GM12878 (cell line): ENCODE measurements at regions not wholly inside any gene's neighbourhood (a gene's known extent, or its start where the extent isn't known, plus 50 kb on each side); places are given as distances from the start of the nearest gene placed in this dataset.

Experiments used
- ATAC-seq: fragments of 200-7000 bp; cut with Tn5 transposase; 3 replicates; pipeline ENCODE4 v1.9.1; 2020; ENCODE audit warnings: mild to moderate bottlenecking, moderate library complexity
- BruUV-seq: library from RNA; stranded (reverse); fragments of 400-500 nt; replicated peaks from 2 replicates; lab custom pipeline; 2021; lab: Mats Ljungman, UMichigan
- CTCF ChIA-PET: fragments of 300-600 bp; sonication (Branson Sonifier 250); formaldehyde crosslinking; extraction: SDS; loops from one replicate; lab custom pipeline; 2021; ENCODE audit warnings: inconsistent platforms; lab: Yijun Ruan, JAX
- POLR2A ChIA-PET: fragments of 350-600 bp; formaldehyde crosslinking; extraction: SDS; loops from one replicate; lab custom pipeline; 2021; ENCODE audit warnings: inconsistent platforms; lab: Charles Lee
- RAD21 ChIA-PET: fragments of 300-600 bp; sonication (Branson Sonifier 250); formaldehyde crosslinking; loops from one replicate; lab custom pipeline; 2023; ENCODE audit warnings: antibody characterized with exemption; ENCODE audit not compliant: unreplicated experiment; lab: Charles Lee
- SMC1A ChIA-PET: fragments of 300-600 bp; sonication (Branson Sonifier 250); formaldehyde crosslinking; loops from one replicate; lab custom pipeline; 2023; ENCODE audit not compliant: unreplicated experiment, uncharacterized antibody; lab: Charles Lee
- DNase-seq: peaks from one replicate; pipeline ENCODE4 v3.0.0-alpha.2; 2011; ENCODE audit warnings: low read depth, low spot score
- FAIRE-seq: peaks from 3 replicates; lab custom pipeline; 2011; peaks lifted over from hg19 to GRCh38; lab: Jason Lieb, UNC
- H2AFZ ChIP-seq: 2 replicates; pipeline ENCODE4 v1.6.0; 2011; ENCODE audit warnings: low read depth, low read length, control low read depth; ENCODE audit not compliant: control insufficient read depth
- H3K27ac ChIP-seq: 2 replicates; pipeline ENCODE4 v1.5.1; 2011; ENCODE audit warnings: control low read depth; ENCODE audit not compliant: control insufficient read depth, insufficient read depth
- H3K27me3 ChIP-seq, 2 experiments: replicated peaks in 1 of 2; 2 replicates each; pipeline versions ENCODE4 v1.6.0 to v1.6.1; 2011; ENCODE audit warnings: low read length in 1 of 2; ENCODE audit not compliant: control insufficient read depth in 2 of 2, insufficient read depth in 2 of 2
- H3K36me3 ChIP-seq, 2 experiments: 2 replicates each; pipeline ENCODE4 v1.5.1; 2011; ENCODE audit warnings: low read length in 1 of 2; ENCODE audit not compliant: control insufficient read depth in 2 of 2, insufficient read depth in 2 of 2
- H3K4me1 ChIP-seq: 2 replicates; pipeline ENCODE4 v1.6.1; 2011; ENCODE audit warnings: mild to moderate bottlenecking, low read length, moderate library complexity, mixed read lengths; ENCODE audit not compliant: control insufficient read depth, insufficient read depth
- H3K4me2 ChIP-seq: 2 replicates; pipeline ENCODE4 v1.6.0; 2011; ENCODE audit warnings: control low read depth; ENCODE audit not compliant: control insufficient read depth, insufficient read depth
- H3K4me3 ChIP-seq: fragments of 200-600 bp; sonication (generic); 2 replicates; pipeline ENCODE4 v1.5.1; 2016
- H3K79me2 ChIP-seq: 2 replicates; pipeline ENCODE4 v1.6.0; 2011; ENCODE audit warnings: low read length; ENCODE audit not compliant: control insufficient read depth, insufficient read depth
- H3K9ac ChIP-seq: 2 replicates; pipeline ENCODE4 v1.8.0; 2011; ENCODE audit warnings: low read length, control low read depth, mixed read lengths; ENCODE audit not compliant: control insufficient read depth, insufficient read depth
- H3K9me3 ChIP-seq: replicated peaks from 3 replicates; pipeline ENCODE4 v1.5.1; 2011; ENCODE audit warnings: mild to moderate bottlenecking, low read length; ENCODE audit not compliant: control insufficient read depth, insufficient read depth
- H4K20me1 ChIP-seq: 2 replicates; pipeline ENCODE4 v1.6.0; 2011; ENCODE audit not compliant: control insufficient read depth, insufficient read depth
- CREB1 ChIP-seq: IDR thresholded peaks from 2 replicates; pipeline ENCODE4 v1.6.1; 2012; ENCODE audit warnings: low read depth, mild to moderate bottlenecking, inconsistent platforms
- EED ChIP-seq: sonication (generic); IDR thresholded peaks from 2 replicates; pipeline ENCODE4 v1.6.1; 2016; ENCODE audit warnings: antibody characterized with exemption, low read depth
- ETV6 ChIP-seq, 2 experiments: fragments of 450-650 bp in 1 of 2; IDR thresholded peaks in 1 of 2; conservative IDR thresholded peaks in 1 of 2; 2 replicates each; pipeline ENCODE4 v1.6.1; 2014; ENCODE audit warnings: antibody characterized with exemption in 1 of 2, borderline replicate concordance in 1 of 2, low read depth in 1 of 2, mild to moderate bottlenecking in 1 of 2, moderate library complexity in 1 of 2
- NFIC ChIP-seq: IDR thresholded peaks from 2 replicates; pipeline ENCODE4 v1.6.1; 2012; ENCODE audit warnings: low read depth, mild to moderate bottlenecking, inconsistent platforms, low read length, moderate library complexity
- POLR2A ChIP-seq: IDR thresholded peaks from 2 replicates; pipeline ENCODE4 v1.6.1; 2011; ENCODE audit warnings: low read depth, mild to moderate bottlenecking, low read length
- RFX5 ChIP-seq: IDR thresholded peaks from 2 replicates; pipeline ENCODE4 v1.6.1; 2011; ENCODE audit warnings: low read depth, low read length, improper control_type of control experiment
- RUNX3 ChIP-seq: IDR thresholded peaks from 2 replicates; pipeline ENCODE4 v1.6.1; 2012; ENCODE audit warnings: low read length, inconsistent platforms
- SREBF2 ChIP-seq: IDR thresholded peaks from 2 replicates; pipeline ENCODE4 v1.6.1; 2012; ENCODE audit warnings: mild to moderate bottlenecking, low read length
- ZNF217 ChIP-seq: fragments of 450-650 bp; IDR thresholded peaks from 2 replicates; pipeline ENCODE4 v1.6.1; 2017; ENCODE audit warnings: antibody characterized with exemption, mild to moderate bottlenecking
- WGBS: methylation state at CpG from one replicate; pipeline ENCODE4 v1.1.6; 2016; ENCODE audit warnings: low lambda C conversion rate; ENCODE audit not compliant: insufficient replicate concordance, insufficient coverage; ENCODE audit errors: missing lambda C conversion rate; 5-methylcytosine and 5-hydroxymethylcytosine counted together
- in situ Hi-C: fragments of 300-500 bp; cut with MboI; formaldehyde crosslinking; loops from 9 replicates; pipeline ENCODE4 v1.14.3; 2018; ENCODE audit warnings: mixed read lengths
- intact Hi-C: fragments of 100-400 bp; cut with micrococcal nuclease; formaldehyde crosslinking; loops from one replicate; pipeline ENCODE4 v1.14.2; 2022; ENCODE audit not compliant: unreplicated experiment

GRCh38 chr15:81819924-81820635 lies 225.7 kb downstream of the MEX3B start (continued):
- TF ChIP-seq NFIC (no peak), POLR2A (no peak), SREBF2 (no peak)

- no TSS peak for BruUV-seq
- FAIRE-seq (no peak), DNase-seq (no peak), ATAC-seq (no peak)
- no peak overlapping the region for H3K9ac ChIP-seq
- ChIA-PET POLR2A (no interaction called here), CTCF (no interaction called here), SMC1A (no interaction called here), RAD21 (no interaction called here)
- TF ChIP-seq RFX5 (no peak), CREB1 (no peak), RUNX3 (no peak), ZNF217 (no peak), ETV6 (conservative IDR thresholded peaks at IDR 0.05 in 1 of 2, IDR thresholded peaks at IDR 0.05 in 1 of 2; ENCODE audit: borderline replicate concordance in 1 of 2, low read depth in 1 of 2) (no peak), EED (no peak)
- no peak overlapping the region for H2AFZ ChIP-seq
- no peak overlapping the region for H3K27ac ChIP-seq
- in situ Hi-C loops (no loop called here), intact Hi-C loops (no loop called here)
- no peaks in the 10 kb centered on the region for H3K36me3 ChIP-seq
- no peaks in the 10 kb centered on the region for H3K9me3 ChIP-seq
- H3K4me2 ChIP-seq, result no peak overlapping the region
- no peak overlapping the region for H3K4me3 ChIP-seq
- no peaks in the 10 kb centered on the region for H3K4me1 ChIP-seq
- H3K27me3 ChIP-seq, result peaks cover 0 to 2% of the 10 kb centered on the region in 2 experiments; a peak in 1 of 4 replicates
- no peaks in the 10 kb centered on the region for H4K20me1 ChIP-seq
- no peaks in the 10 kb centered on the region for H3K79me2 ChIP-seq
- 39% methylated on average over 6 of the region's 7 CpGs for WGBS
Observed at GRCh38 chr15:81814882-81815455, 230.8 kb downstream of the MEX3B start.
